H1 (cell line): ENCODE measurements at regions not wholly inside any gene's neighbourhood (a gene's known extent, or its start where the extent isn't known, plus 50 kb on each side); places are given as distances from the start of the nearest gene placed in this dataset.
"Not testable (repeated sequence)": the region's sequence is repeated elsewhere in the genome, so short reads cannot be mapped to it uniquely, and the experiment has no call there.

Source experiments
- CTCF ChIA-PET: fragments of 300-600 bp; sonication (Branson Sonifier 250); formaldehyde crosslinking; loops from one replicate; lab custom pipeline; 2021; ENCODE audit not compliant: partially characterized antibody; lab: Charles Lee
- POLR2A ChIA-PET: fragments of 300-600 bp; sonication (Branson Sonifier 250); formaldehyde crosslinking; loops from one replicate; lab custom pipeline; 2021; ENCODE audit warnings: inconsistent platforms; ENCODE audit not compliant: partially characterized antibody; lab: Charles Lee
- DNase-seq, 2 experiments: peaks; one replicate each; pipeline versions ENCODE4 v3.0.0 to v3.0.0-alpha.2; 2010 to 2022; ENCODE audit warnings: low spot score in 2 of 2, low read depth in 1 of 2, mixed read lengths in 1 of 2
- FAIRE-seq: peaks from 2 replicates; lab custom pipeline; 2011; peaks lifted over from hg19 to GRCh38; lab: Jason Lieb, UNC
- H2AFZ ChIP-seq: 2 replicates; pipeline ENCODE4 v1.8.1; 2012; ENCODE audit warnings: low read length, inconsistent platforms
- H2AK5ac ChIP-seq: 2 replicates; pipeline ENCODE4 v1.6.1; 2013; ENCODE audit warnings: low read depth, low read length
- H2BK120ac ChIP-seq: replicated peaks from 2 replicates; pipeline ENCODE3; 2013; ENCODE audit warnings: low read depth, low read length, inconsistent platforms
- H2BK12ac ChIP-seq: 2 replicates; pipeline ENCODE4 v1.6.1; 2013; ENCODE audit warnings: low read depth, low read length
- H2BK15ac ChIP-seq: 2 replicates; pipeline ENCODE4 v1.6.1; 2013; ENCODE audit warnings: low read length
- H2BK20ac ChIP-seq: 2 replicates; pipeline ENCODE4 v1.6.1; 2013; ENCODE audit warnings: low read length
- H2BK5ac ChIP-seq: 2 replicates; pipeline ENCODE4 v1.6.1; 2013; ENCODE audit warnings: low read depth, low read length
- H3K14ac ChIP-seq: 2 replicates; pipeline ENCODE4 v1.6.1; 2013; ENCODE audit warnings: inconsistent platforms; ENCODE audit not compliant: insufficient read length
- H3K18ac ChIP-seq: 2 replicates; pipeline ENCODE4 v1.6.1; 2013; ENCODE audit warnings: low read length; ENCODE audit errors: extremely low read depth
- H3K23ac ChIP-seq: 2 replicates; pipeline ENCODE4 v1.6.1; 2013; ENCODE audit warnings: inconsistent platforms; ENCODE audit not compliant: insufficient read length
- H3K23me2 ChIP-seq: 2 replicates; pipeline ENCODE4 v1.6.1; 2013; ENCODE audit warnings: low read depth, low read length
- H3K27ac ChIP-seq: 2 replicates; pipeline ENCODE4 v1.6.1; 2011; ENCODE audit warnings: low read depth, low read length, inconsistent platforms
- H3K27me3 ChIP-seq, 4 experiments: replicated peaks in 1 of 4; 1 replicate in 1 of 4; 2 replicates in 3 of 4; pipeline versions ENCODE4 v1.6.1 to v1.8.1; 2011 to 2013; ENCODE audit warnings: low read length in 3 of 4, mild to moderate bottlenecking in 3 of 4, inconsistent platforms in 2 of 4, mixed read lengths in 2 of 4, moderate library complexity in 1 of 4; ENCODE audit not compliant: control insufficient read depth in 3 of 4, insufficient read depth in 3 of 4; ENCODE audit errors: extremely low read depth in 1 of 4
- H3K36me3 ChIP-seq, 4 experiments: 2 replicates each; pipeline versions ENCODE4 v1.6.1 to v1.8.1; 2011 to 2013; ENCODE audit warnings: mild to moderate bottlenecking in 4 of 4, low read length in 3 of 4, moderate library complexity in 2 of 4, control low read depth in 1 of 4, inconsistent platforms in 1 of 4; ENCODE audit not compliant: insufficient read depth in 4 of 4, control insufficient read depth in 2 of 4
- H3K4ac ChIP-seq: replicated peaks from 2 replicates; pipeline ENCODE3; 2013; ENCODE audit warnings: low read length, low read depth, mixed read lengths, inconsistent platforms; ENCODE audit not compliant: insufficient read length
- H3K4me1 ChIP-seq, 4 experiments: replicated peaks in 1 of 4; 1 replicate in 1 of 4; 2 replicates in 3 of 4; pipeline versions ENCODE4 v1.6.1 to v1.8.1; 2011 to 2013; ENCODE audit warnings: low read length in 3 of 4, inconsistent platforms in 2 of 4, mixed read lengths in 1 of 4; ENCODE audit not compliant: insufficient read depth in 4 of 4, control insufficient read depth in 3 of 4
- H3K4me2 ChIP-seq, 2 experiments: 2 replicates each; pipeline versions ENCODE4 v1.6.1 to v1.8.1; 2011 to 2013; ENCODE audit warnings: low read depth in 2 of 2, low read length in 2 of 2, control low read depth in 1 of 2, inconsistent platforms in 1 of 2, mild to moderate bottlenecking in 1 of 2; ENCODE audit not compliant: insufficient read depth in 1 of 2
- H3K4me3 ChIP-seq, 4 experiments: fragments of 200-600, 300-600 bp in 1 of 4; sonication (generic), shearing (Covaris generic), sonication (Bioruptor Twin) in 1 of 4; 2 replicates each; pipeline versions ENCODE4 v1.5.1 to v1.8.1; 2011 to 2016; ENCODE audit warnings: low read length in 4 of 4, low read depth in 3 of 4, control low read depth in 2 of 4, inconsistent platforms in 2 of 4, mild to moderate bottlenecking in 2 of 4, mixed read lengths in 1 of 4, moderate library complexity in 1 of 4; ENCODE audit not compliant: insufficient read depth in 2 of 4; ENCODE audit errors: extremely low read depth in 1 of 4
- H3K56ac ChIP-seq: replicated peaks from 2 replicates; pipeline ENCODE3; 2013; ENCODE audit warnings: low read depth, mild to moderate bottlenecking, mixed read lengths, low read length, inconsistent platforms; ENCODE audit not compliant: insufficient read length
- H3K79me1 ChIP-seq: 2 replicates; pipeline ENCODE4 v1.6.1; 2013; ENCODE audit warnings: low read depth, low read length, control low read depth
- H3K79me2 ChIP-seq, 2 experiments: 2 replicates each; pipeline versions ENCODE4 v1.6.1 to v1.8.1; 2012 to 2013; ENCODE audit warnings: low read length in 2 of 2, mild to moderate bottlenecking in 2 of 2, inconsistent platforms in 1 of 2; ENCODE audit not compliant: insufficient read depth in 2 of 2, control insufficient read depth in 1 of 2
- H3K9ac ChIP-seq, 4 experiments: replicated peaks in 1 of 4; 1 replicate in 1 of 4; 2 replicates in 3 of 4; pipeline versions ENCODE4 v1.6.1 to v1.8.1; 2011 to 2013; ENCODE audit warnings: low read depth in 3 of 4, low read length in 3 of 4, control low read depth in 2 of 4, mild to moderate bottlenecking in 2 of 4, moderate library complexity in 2 of 4, inconsistent platforms in 1 of 4; ENCODE audit errors: extremely low read depth in 1 of 4
- H3K9me3 ChIP-seq, 2 experiments: 2 replicates each; pipeline versions ENCODE4 v1.6.1 to v1.8.1; 2012 to 2013; ENCODE audit warnings: mild to moderate bottlenecking in 2 of 2, moderate library complexity in 2 of 2, control low read depth in 1 of 2, inconsistent platforms in 1 of 2, low read depth in 1 of 2, low read length in 1 of 2, mixed read lengths in 1 of 2; ENCODE audit not compliant: insufficient read depth in 2 of 2
- H4K20me1 ChIP-seq, 2 experiments: replicated peaks in 1 of 2; 2 replicates each; pipeline versions ENCODE3 to v1.8.1; 2011 to 2013; ENCODE audit warnings: inconsistent platforms in 2 of 2, low read length in 2 of 2, mild to moderate bottlenecking in 1 of 2; ENCODE audit not compliant: insufficient read depth in 2 of 2, control insufficient read depth in 1 of 2
- H4K5ac ChIP-seq: 2 replicates; pipeline ENCODE4 v1.6.1; 2013; ENCODE audit warnings: low read length, low read depth, mixed read lengths, inconsistent platforms; ENCODE audit not compliant: insufficient read length
- H4K8ac ChIP-seq: 2 replicates; pipeline ENCODE4 v1.8.0; 2013; ENCODE audit warnings: mild to moderate bottlenecking, moderate library complexity, low read length, inconsistent platforms; ENCODE audit not compliant: insufficient read depth; ENCODE audit errors: extremely low read depth
- H4K91ac ChIP-seq: replicated peaks from 2 replicates; pipeline ENCODE3; 2013; ENCODE audit warnings: low read length, mixed read lengths, inconsistent platforms; ENCODE audit not compliant: insufficient read length
- WGBS, 2 experiments: shearing (Covaris generic) in 1 of 2; methylation state at CpG; one replicate each; pipeline versions ENCODE4 v1.1.6 to v1.1.7; 2013 to 2015; ENCODE audit warnings: low lambda C conversion rate in 2 of 2, mixed read lengths in 2 of 2, inconsistent platforms in 1 of 2, low coverage in 1 of 2, missing lambda C conversion rate in 1 of 2; ENCODE audit not compliant: insufficient replicate concordance in 2 of 2, insufficient coverage in 1 of 2, insufficient read length in 1 of 2; ENCODE audit errors: extremely low coverage in 1 of 2, missing lambda C conversion rate in 1 of 2; 5-methylcytosine and 5-hydroxymethylcytosine counted together

GRCh38 chr12:33773091-33773490, 249.2 kb upstream of the ALG10 start:
- H3K4ac ChIP-seq, CTCF ChIA-PET, H2BK20ac ChIP-seq, H3K9ac ChIP-seq, H2BK12ac ChIP-seq, H3K79me1 ChIP-seq, H3K4me2 ChIP-seq, H2BK120ac ChIP-seq, POLR2A ChIA-PET, H3K56ac ChIP-seq, H3K4me1 ChIP-seq, H3K27ac ChIP-seq, H4K5ac ChIP-seq, H4K91ac ChIP-seq, DNase-seq, H3K14ac ChIP-seq, H3K36me3 ChIP-seq, H3K4me3 ChIP-seq, H2BK15ac ChIP-seq, H3K23me2 ChIP-seq, H2BK5ac ChIP-seq, H3K18ac ChIP-seq, FAIRE-seq, H3K79me2 ChIP-seq, H2AK5ac ChIP-seq, H4K8ac ChIP-seq, H3K27me3 ChIP-seq, H4K20me1 ChIP-seq, H3K23ac ChIP-seq, H2AFZ ChIP-seq, H3K9me3 ChIP-seq: not testable (repeated sequence)
- 95% methylated on average over 7 of the region's 7 CpGs; no CpG with 5 or more reads in 1 of the 2 experiments for WGBS, 2 experiments
